Hepatocyte (in vitro differentiated cells): ENCODE measurements at regions not wholly inside any gene's neighbourhood (a gene's known extent, or its start where the extent isn't known, plus 50 kb on each side); places are given as distances from the start of the nearest gene placed in this dataset.

ENCODE experiments used
- DNase-seq: peaks from one replicate; pipeline ENCODE4 v3.0.0-alpha.2; 2016; ENCODE audit warnings: low spot score
- H2AFZ ChIP-seq: fragments of 200-600 bp; sonication (generic); 2 replicates; pipeline ENCODE4 v1.6.0; 2016; ENCODE audit warnings: antibody characterized with exemption, mild to moderate bottlenecking
- H3K27ac ChIP-seq: fragments of 200-600 bp; sonication (generic); 2 replicates; pipeline ENCODE4 v1.5.1; 2016; ENCODE audit warnings: mild to moderate bottlenecking
- H3K27me3 ChIP-seq: fragments of 200-600 bp; sonication (generic); 2 replicates; pipeline ENCODE4 v1.6.1; 2016
- H3K36me3 ChIP-seq: fragments of 200-600 bp; sonication (generic); replicated peaks from 2 replicates; pipeline ENCODE4 v1.5.1; 2016; ENCODE audit warnings: low read depth; ENCODE audit not compliant: insufficient read depth
- H3K4me1 ChIP-seq: fragments of 200-600 bp; sonication (generic); 2 replicates; pipeline ENCODE4 v1.5.1; 2016; ENCODE audit warnings: mild to moderate bottlenecking, moderate library complexity; ENCODE audit not compliant: insufficient read depth
- H3K4me2 ChIP-seq: fragments of 200-600 bp; sonication (generic); 2 replicates; pipeline ENCODE4 v1.6.0; 2016
- H3K4me3 ChIP-seq: fragments of 200-600 bp; sonication (generic); 2 replicates; pipeline ENCODE4 v1.5.1; 2016; ENCODE audit warnings: mild to moderate bottlenecking
- H3K79me2 ChIP-seq: fragments of 200-600 bp; sonication (generic); 2 replicates; pipeline ENCODE4 v1.6.0; 2017; ENCODE audit warnings: mild to moderate bottlenecking
- H3K9me2 ChIP-seq: fragments of 200-600 bp; sonication (generic); replicated peaks from 2 replicates; pipeline ENCODE4 v1.6.0; 2017; ENCODE audit warnings: mild to moderate bottlenecking; ENCODE audit not compliant: insufficient read depth
- H3K9me3 ChIP-seq: fragments of 200-600 bp; sonication (generic); 2 replicates; pipeline ENCODE4 v1.5.1; 2016; ENCODE audit warnings: low read depth, mild to moderate bottlenecking
- H4K20me1 ChIP-seq: fragments of 200-600 bp; sonication (generic); 2 replicates; pipeline ENCODE4 v1.6.0; 2016; ENCODE audit warnings: mild to moderate bottlenecking; ENCODE audit not compliant: insufficient read depth, poor library complexity, severe bottlenecking
- EZH2 ChIP-seq: fragments of 200-600 bp; sonication (generic); IDR thresholded peaks from 2 replicates; pipeline ENCODE4 v1.6.1; 2016; ENCODE audit warnings: antibody characterized with exemption, mild to moderate bottlenecking, borderline replicate concordance
- EZH2phosphoT487 ChIP-seq: fragments of 200-600 bp; sonication (generic); IDR thresholded peaks from one replicate; pipeline ENCODE4 v1.6.1; 2018; ENCODE audit warnings: antibody characterized with exemption, mild to moderate bottlenecking, low read depth, moderate library complexity; ENCODE audit not compliant: unreplicated experiment, severe bottlenecking
- WGBS: methylation state at CpG from one replicate; pipeline ENCODE4 v1.1.6; 2016; ENCODE audit warnings: low lambda C conversion rate; ENCODE audit errors: missing lambda C conversion rate; 5-methylcytosine and 5-hydroxymethylcytosine counted together
- TF ChIP-seq, protein P1 (sequence below): fragments of 200-600 bp; sonication (generic); IDR thresholded peaks from 2 replicates; pipeline ENCODE4 v1.5.1; 2016; ENCODE audit warnings: antibody characterized with exemption, mild to moderate bottlenecking; ENCODE audit not compliant: poor library complexity

DNA sequence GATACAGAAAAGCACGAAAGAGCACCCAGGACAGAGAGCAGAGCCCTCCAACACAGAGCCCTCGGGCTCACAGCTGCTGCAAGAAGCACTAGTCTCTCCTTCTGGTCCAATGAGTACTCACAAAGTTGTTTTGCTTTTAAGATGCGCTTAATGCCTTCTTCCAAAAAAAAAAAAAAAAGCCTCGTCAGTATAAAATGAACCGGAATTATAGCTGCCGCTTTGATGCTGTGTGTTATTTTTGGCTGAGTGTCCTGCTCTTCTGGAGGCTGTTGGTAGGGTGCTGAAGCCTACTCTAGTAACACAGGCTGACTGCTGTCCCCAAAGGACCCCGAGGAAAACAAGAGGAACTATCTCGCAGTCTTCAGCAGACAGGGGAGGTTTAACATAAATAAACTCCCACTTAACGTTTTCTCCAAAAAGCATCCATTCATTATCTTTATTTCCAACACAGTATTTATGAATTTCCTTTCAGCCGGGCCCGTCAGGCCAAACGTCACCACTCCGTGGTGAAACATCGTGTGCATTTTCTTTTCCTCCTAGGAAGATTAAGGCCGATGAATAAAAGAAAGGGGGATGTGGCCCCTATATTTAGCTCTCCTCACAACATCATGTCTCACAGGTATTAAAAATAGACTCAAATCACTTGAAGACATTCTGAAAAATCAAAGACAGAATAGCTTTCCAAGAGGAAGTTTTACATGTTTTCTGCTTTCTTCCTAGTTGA, 213.7 kb upstream of the PPARGC1A start:
- no peak overlapping the region for H3K4me2 ChIP-seq
- 72% methylated on average over 15 of the region's 15 CpGs for WGBS
- no peak overlapping the region for H3K4me3 ChIP-seq
- no peak overlapping the region for H2AFZ ChIP-seq
- H3K9me3 ChIP-seq = no peaks in the 10 kb centered on the region
- H3K4me1 ChIP-seq = no peaks in the 10 kb centered on the region
- no peaks in the 10 kb centered on the region for H3K27me3 ChIP-seq
- H3K9me2 ChIP-seq = no peaks in the 10 kb centered on the region
- H3K27ac ChIP-seq = no peak overlapping the region
- no peak for DNase-seq
- no peaks in the 10 kb centered on the region for H3K36me3 ChIP-seq
- TF ChIP-seq EZH2phosphoT487 (no peak), EZH2 (no peak)
- TF ChIP-seq, protein P1, sequence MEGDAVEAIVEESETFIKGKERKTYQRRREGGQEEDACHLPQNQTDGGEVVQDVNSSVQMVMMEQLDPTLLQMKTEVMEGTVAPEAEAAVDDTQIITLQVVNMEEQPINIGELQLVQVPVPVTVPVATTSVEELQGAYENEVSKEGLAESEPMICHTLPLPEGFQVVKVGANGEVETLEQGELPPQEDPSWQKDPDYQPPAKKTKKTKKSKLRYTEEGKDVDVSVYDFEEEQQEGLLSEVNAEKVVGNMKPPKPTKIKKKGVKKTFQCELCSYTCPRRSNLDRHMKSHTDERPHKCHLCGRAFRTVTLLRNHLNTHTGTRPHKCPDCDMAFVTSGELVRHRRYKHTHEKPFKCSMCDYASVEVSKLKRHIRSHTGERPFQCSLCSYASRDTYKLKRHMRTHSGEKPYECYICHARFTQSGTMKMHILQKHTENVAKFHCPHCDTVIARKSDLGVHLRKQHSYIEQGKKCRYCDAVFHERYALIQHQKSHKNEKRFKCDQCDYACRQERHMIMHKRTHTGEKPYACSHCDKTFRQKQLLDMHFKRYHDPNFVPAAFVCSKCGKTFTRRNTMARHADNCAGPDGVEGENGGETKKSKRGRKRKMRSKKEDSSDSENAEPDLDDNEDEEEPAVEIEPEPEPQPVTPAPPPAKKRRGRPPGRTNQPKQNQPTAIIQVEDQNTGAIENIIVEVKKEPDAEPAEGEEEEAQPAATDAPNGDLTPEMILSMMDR = no peak
- H4K20me1 ChIP-seq = no peaks in the 10 kb centered on the region
- H3K79me2 ChIP-seq = no peaks in the 10 kb centered on the region

DNA sequence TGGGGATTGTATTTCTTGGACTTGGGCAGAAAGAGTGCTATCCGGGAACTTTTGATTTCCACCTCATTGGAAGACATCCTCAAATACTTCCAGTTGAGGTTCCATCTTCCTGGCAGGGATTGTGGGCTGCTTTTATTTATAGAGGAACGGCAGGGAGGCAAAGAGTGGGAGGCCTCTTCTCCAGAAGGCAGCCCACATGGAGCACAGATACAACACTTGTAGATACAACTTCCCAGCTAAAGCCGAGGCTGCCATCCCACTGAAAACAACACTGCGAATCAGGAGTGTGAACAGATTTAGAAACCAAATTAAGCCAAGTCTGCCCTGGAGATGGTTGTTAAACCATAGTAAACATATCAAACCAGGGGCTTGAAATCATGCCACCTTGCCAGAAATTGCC, 212.8 kb upstream of the PPARGC1A start:
- H3K27ac ChIP-seq = no peak overlapping the region
- H4K20me1 ChIP-seq = no peaks in the 10 kb centered on the region
- no peaks in the 10 kb centered on the region for H3K4me1 ChIP-seq
- WGBS = 88% methylated on average over 4 of the region's 4 CpGs
- H3K9me2 ChIP-seq = no peaks in the 10 kb centered on the region
- H3K36me3 ChIP-seq = no peaks in the 10 kb centered on the region
- H2AFZ ChIP-seq = no peak overlapping the region
- no peaks in the 10 kb centered on the region for H3K79me2 ChIP-seq
- no peaks in the 10 kb centered on the region for H3K27me3 ChIP-seq
- no peaks in the 10 kb centered on the region for H3K9me3 ChIP-seq
- H3K4me3 ChIP-seq = no peak overlapping the region
- H3K4me2 ChIP-seq = no peak overlapping the region
- TF ChIP-seq EZH2 (no peak), EZH2phosphoT487 (no peak)
- TF ChIP-seq, protein P1 = no peak
- no peak for DNase-seq

DNA sequence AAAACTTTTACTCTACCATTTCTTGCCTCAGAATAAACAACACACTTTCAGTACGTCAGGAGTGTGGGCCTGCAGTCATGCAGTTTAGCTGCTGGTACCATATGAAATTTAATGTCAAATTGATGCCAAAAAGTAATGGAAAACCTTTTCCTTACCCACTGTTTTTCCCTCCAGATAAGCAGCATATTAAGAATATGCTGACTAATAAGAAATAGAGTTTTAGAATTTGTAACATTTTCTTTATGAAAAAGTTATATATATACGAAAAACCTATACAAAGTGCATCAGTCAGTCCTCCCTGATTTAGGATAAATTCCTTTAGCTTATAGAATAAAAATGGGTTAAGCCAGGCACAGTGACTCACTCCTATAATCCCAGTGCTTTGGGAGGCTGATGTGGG, 206.8 kb upstream of the PPARGC1A start:
- no peaks in the 10 kb centered on the region for H3K79me2 ChIP-seq
- 91% methylated on average over 2 of the region's 2 CpGs for WGBS
- no peaks in the 10 kb centered on the region for H3K27me3 ChIP-seq

More for the DNA sequence above, 206.8 kb upstream of the PPARGC1A start:
- no peaks in the 10 kb centered on the region for H3K4me1 ChIP-seq
- H3K27ac ChIP-seq = no peak overlapping the region
- H3K4me3 ChIP-seq = no peak overlapping the region
- H4K20me1 ChIP-seq = no peaks in the 10 kb centered on the region
- TF ChIP-seq EZH2 (no peak), EZH2phosphoT487 (no peak)
- TF ChIP-seq, protein P1 = no peak
- no peak overlapping the region for H3K4me2 ChIP-seq
- no peaks in the 10 kb centered on the region for H3K36me3 ChIP-seq
- no peak overlapping the region for H2AFZ ChIP-seq
- no peaks in the 10 kb centered on the region for H3K9me2 ChIP-seq
- no peak for DNase-seq
- no peaks in the 10 kb centered on the region for H3K9me3 ChIP-seq
